Neural cell (in vitro differentiated cells): ENCODE measurements at regions not wholly inside any gene's neighbourhood (a gene's known extent, or its start where the extent isn't known, plus 50 kb on each side); places are given as distances from the start of the nearest gene placed in this dataset.

Source experiments
- H2AFZ ChIP-seq: fragments of 200-600, 300-800 bp; sonication (generic), shearing (Covaris generic); 2 replicates; pipeline ENCODE4 v1.6.0; 2014; ENCODE audit warnings: low read depth, mild to moderate bottlenecking, antibody characterized with exemption, low read length, moderate library complexity
- H3F3A ChIP-seq: fragments of 200-600 bp; shearing (Covaris generic); 2 replicates; pipeline ENCODE4 v1.6.1; 2016; ENCODE audit warnings: mild to moderate bottlenecking, moderate library complexity, mixed read lengths, antibody characterized with exemption, low read length; ENCODE audit not compliant: insufficient read depth, poor library complexity, severe bottlenecking
- H3K27ac ChIP-seq: fragments of 200-600, 300-800 bp; sonication (generic), shearing (Covaris generic); 2 replicates; pipeline ENCODE4 v1.5.1; 2014; ENCODE audit warnings: mild to moderate bottlenecking, low read length, moderate library complexity
- H3K27me3 ChIP-seq: fragments of 300-800, 200-600 bp; sonication (generic), shearing (Covaris generic); 2 replicates; pipeline ENCODE4 v1.6.0; 2014; ENCODE audit warnings: mild to moderate bottlenecking, low read depth, low read length, moderate library complexity; ENCODE audit not compliant: insufficient read depth
- H3K36me3 ChIP-seq: fragments of 300-800, 200-600 bp; sonication (generic), shearing (Covaris generic); 2 replicates; pipeline ENCODE4 v1.5.1; 2014; ENCODE audit warnings: mild to moderate bottlenecking, antibody characterized with exemption, low read length, moderate library complexity; ENCODE audit not compliant: insufficient read depth
- H3K4me2 ChIP-seq: fragments of 300-800, 200-600 bp; sonication (generic), shearing (Covaris generic); 2 replicates; pipeline ENCODE4 v1.6.0; 2014; ENCODE audit warnings: mild to moderate bottlenecking, low read length
- H3K4me3 ChIP-seq: fragments of 300-800, 200-600 bp; sonication (generic), shearing (Covaris generic); 2 replicates; pipeline ENCODE4 v1.5.1; 2014; ENCODE audit warnings: mild to moderate bottlenecking, low read length, moderate library complexity
- H3K79me2 ChIP-seq: fragments of 200-600 bp; shearing (Covaris generic); replicated peaks from 2 replicates; pipeline ENCODE4 v1.6.0; 2014; ENCODE audit warnings: mild to moderate bottlenecking, low read length, moderate library complexity; ENCODE audit not compliant: insufficient read depth
- H3K9ac ChIP-seq: fragments of 300-800, 200-600 bp; sonication (generic), shearing (Covaris generic); 2 replicates; pipeline ENCODE4 v1.6.1; 2016; ENCODE audit warnings: mild to moderate bottlenecking, low read length, mixed read lengths
- H3K9me2 ChIP-seq: fragments of 200-600 bp; shearing (Covaris generic); 2 replicates; pipeline ENCODE4 v1.6.1; 2016; ENCODE audit warnings: mild to moderate bottlenecking, low read length, mixed read lengths; ENCODE audit not compliant: insufficient read depth
- H3K9me3 ChIP-seq: fragments of 200-600, 300-800 bp; sonication (generic), shearing (Covaris generic); 2 replicates; pipeline ENCODE4 v1.6.1; 2016; ENCODE audit warnings: mild to moderate bottlenecking, mixed run types, low read length, moderate library complexity, mixed read lengths
- H4K20me1 ChIP-seq: fragments of 200-600 bp; shearing (Covaris generic); 2 replicates; pipeline ENCODE4 v1.6.1; 2016; ENCODE audit warnings: mild to moderate bottlenecking, mixed run types; ENCODE audit not compliant: insufficient read depth
- CTCF ChIP-seq: fragments of 450-650 bp; IDR thresholded peaks from 2 replicates; pipeline ENCODE4 v1.5.1; 2014; ENCODE audit warnings: antibody characterized with exemption, mild to moderate bottlenecking, moderate library complexity; ENCODE audit not compliant: poor library complexity, severe bottlenecking
- EP300 ChIP-seq: fragments of 450-650 bp; conservative IDR thresholded peaks from 2 replicates; pipeline ENCODE4 v1.6.1; 2014; ENCODE audit warnings: antibody characterized with exemption, mild to moderate bottlenecking, moderate library complexity; ENCODE audit not compliant: poor library complexity, severe bottlenecking
- EZH2 ChIP-seq: fragments of 200-600, 300-800 bp; shearing (Covaris generic), sonication (generic); IDR thresholded peaks from 2 replicates; pipeline ENCODE4 v1.6.1; 2014; ENCODE audit warnings: antibody characterized with exemption, low read length, borderline replicate concordance, mild to moderate bottlenecking; ENCODE audit not compliant: insufficient read depth, poor library complexity, severe bottlenecking
- MXI1 ChIP-seq: fragments of 450-650 bp; conservative IDR thresholded peaks from 2 replicates; pipeline ENCODE4 v1.6.1; 2014; ENCODE audit warnings: antibody characterized with exemption, mild to moderate bottlenecking; ENCODE audit not compliant: poor library complexity, severe bottlenecking
- POLR2AphosphoS5 ChIP-seq: IDR thresholded peaks from 2 replicates; pipeline ENCODE4 v1.6.1; 2012
- RAD21 ChIP-seq: fragments of 450-650 bp; conservative IDR thresholded peaks from 2 replicates; pipeline ENCODE4 v1.6.1; 2014; ENCODE audit warnings: antibody characterized with exemption, mild to moderate bottlenecking, moderate library complexity
- REST ChIP-seq: IDR thresholded peaks from 2 replicates; pipeline ENCODE4 v1.6.1; 2012; ENCODE audit warnings: borderline replicate concordance
- SMC3 ChIP-seq: fragments of 450-650 bp; conservative IDR thresholded peaks from 2 replicates; pipeline ENCODE4 v1.6.1; 2014; ENCODE audit warnings: antibody characterized with exemption, mild to moderate bottlenecking, moderate library complexity; ENCODE audit not compliant: poor library complexity
- TAF1 ChIP-seq: IDR thresholded peaks from 2 replicates; pipeline ENCODE4 v1.6.1; 2012; ENCODE audit warnings: low read depth

- Histone ChIP-seq H3K27ac (no peak overlapping the region), H4K20me1 (no peaks in the 10 kb centered on the region), H3K4me2 (no peak overlapping the region), H3F3A (no peaks in the 10 kb centered on the region), H3K79me2 (no peaks in the 10 kb centered on the region), H3K9me2 (no peaks in the 10 kb centered on the region), H2AFZ (no peak overlapping the region), H3K4me3 (no peak overlapping the region), H3K9ac (no peak overlapping the region), H3K27me3 (no peaks in the 10 kb centered on the region), H3K36me3 (no peaks in the 10 kb centered on the region), H3K9me3 (no peaks in the 10 kb centered on the region)
- TF ChIP-seq EP300: peak; percentile 21
- TF ChIP-seq MXI1: no peak
Observed at GRCh38 chr4:66640233-66640990, 904.9 kb downstream of the CENPC start.

- no peaks in the 10 kb centered on the region for H3K9me3 ChIP-seq
Observed at GRCh38 chr4:66639361-66639760, 905.9 kb downstream of the CENPC start.

GRCh38 chr4:66636349-66636748 lies 909.0 kb downstream of the CENPC start:
- H3K27me3 ChIP-seq: no peaks in the 10 kb centered on the region
- no peaks in the 10 kb centered on the region for H3K36me3 ChIP-seq
- H3K9ac ChIP-seq: no peak overlapping the region
- H3F3A ChIP-seq: no peaks in the 10 kb centered on the region
- H3K4me2 ChIP-seq: no peak overlapping the region
- no peaks in the 10 kb centered on the region for H4K20me1 ChIP-seq
- H2AFZ ChIP-seq: no peak overlapping the region
- H3K27ac ChIP-seq: no peak overlapping the region
- TF ChIP-seq EZH2 (no peak), TAF1 (no peak), SMC3 (no peak), RAD21 (no peak), EP300 (no peak), REST (no peak), CTCF (no peak), MXI1 (no peak), POLR2AphosphoS5 (no peak)
- no peaks in the 10 kb centered on the region for H3K9me3 ChIP-seq
- no peak overlapping the region for H3K4me3 ChIP-seq
- H3K9me2 ChIP-seq: no peaks in the 10 kb centered on the region
- no peaks in the 10 kb centered on the region for H3K79me2 ChIP-seq

More at GRCh38 chr4:66639361-66639760, 905.9 kb downstream of the CENPC start:
- Histone ChIP-seq H3K9ac (no peak overlapping the region), H3F3A (no peaks in the 10 kb centered on the region), H4K20me1 (no peaks in the 10 kb centered on the region), H3K9me2 (no peaks in the 10 kb centered on the region), H3K27ac (no peak overlapping the region), H3K79me2 (no peaks in the 10 kb centered on the region), H2AFZ (no peak overlapping the region), H3K27me3 (no peaks in the 10 kb centered on the region), H3K4me2 (no peak overlapping the region), H3K4me3 (no peak overlapping the region), H3K36me3 (no peaks in the 10 kb centered on the region)
- TF ChIP-seq POLR2AphosphoS5: no peak
- no peak for TF ChIP-seq EZH2
- no peak for TF ChIP-seq EP300
- no peak for TF ChIP-seq SMC3
